H9 (cell line): ENCODE measurements at regions not wholly inside any gene's neighbourhood (a gene's known extent, or its start where the extent isn't known, plus 50 kb on each side); places are given as distances from the start of the nearest gene placed in this dataset.

Experiments used
- DNase-seq: peaks from one replicate; pipeline ENCODE4 v3.0.0-alpha.2; 2017
- H2AFZ ChIP-seq: one replicate; pipeline ENCODE4 v1.6.1; 2013; ENCODE audit warnings: mild to moderate bottlenecking, low read length, control low read depth, moderate library complexity
- H2AK5ac ChIP-seq: 2 replicates; pipeline ENCODE4 v1.6.1; 2013; ENCODE audit warnings: low read length, control low read depth, mixed read lengths; ENCODE audit not compliant: insufficient read length
- H2BK120ac ChIP-seq: one replicate; pipeline ENCODE4 v1.6.1; 2013; ENCODE audit warnings: low read depth, mild to moderate bottlenecking, low read length, control low read depth, inconsistent platforms; ENCODE audit not compliant: poor library complexity, severe bottlenecking
- H2BK12ac ChIP-seq: 2 replicates; pipeline ENCODE4 v1.6.1; 2013; ENCODE audit warnings: low read length, control low read depth, mixed read lengths, low read depth; ENCODE audit not compliant: insufficient read length
- H2BK15ac ChIP-seq: 2 replicates; pipeline ENCODE4 v1.6.1; 2013; ENCODE audit warnings: low read depth, low read length, control low read depth
- H2BK20ac ChIP-seq: one replicate; pipeline ENCODE4 v1.6.1; 2013; ENCODE audit warnings: low read depth, mild to moderate bottlenecking, low read length, control low read depth, inconsistent platforms; ENCODE audit not compliant: poor library complexity, severe bottlenecking
- H2BK5ac ChIP-seq: 2 replicates; pipeline ENCODE4 v1.6.1; 2013; ENCODE audit warnings: low read length, control low read depth, mixed read lengths; ENCODE audit not compliant: insufficient read length
- H3K14ac ChIP-seq: 2 replicates; pipeline ENCODE4 v1.6.1; 2013; ENCODE audit warnings: low read length, control low read depth; ENCODE audit not compliant: insufficient read depth
- H3K18ac ChIP-seq: 2 replicates; pipeline ENCODE4 v1.6.1; 2013; ENCODE audit warnings: low read depth, mild to moderate bottlenecking, mixed read lengths, low read length, control low read depth; ENCODE audit not compliant: insufficient read length
- H3K23ac ChIP-seq: 2 replicates; pipeline ENCODE4 v1.6.1; 2013; ENCODE audit warnings: low read length, control low read depth, mixed read lengths, low read depth; ENCODE audit not compliant: insufficient read length
- H3K23me2 ChIP-seq: 2 replicates; pipeline ENCODE4 v1.6.1; 2013; ENCODE audit warnings: low read depth, mild to moderate bottlenecking, mixed read lengths, low read length, control low read depth; ENCODE audit not compliant: insufficient read length, poor library complexity, severe bottlenecking
- H3K27ac ChIP-seq: 2 replicates; pipeline ENCODE4 v1.5.1; 2013; ENCODE audit warnings: low read length, control low read depth, mixed read lengths, low read depth; ENCODE audit not compliant: insufficient read length
- H3K27me3 ChIP-seq: 2 replicates; pipeline ENCODE4 v1.6.1; 2013; ENCODE audit warnings: low read length, control low read depth, inconsistent platforms; ENCODE audit not compliant: insufficient read depth
- H3K4ac ChIP-seq: 2 replicates; pipeline ENCODE4 v1.6.1; 2013; ENCODE audit warnings: low read depth, mild to moderate bottlenecking, control low read depth, inconsistent platforms, low read length, moderate library complexity
- H3K4me1 ChIP-seq: 2 replicates; pipeline ENCODE4 v1.6.1; 2013; ENCODE audit warnings: low read length, control low read depth, inconsistent platforms; ENCODE audit not compliant: insufficient read depth
- H3K4me2 ChIP-seq: 2 replicates; pipeline ENCODE4 v1.6.1; 2013; ENCODE audit warnings: low read length, control low read depth, mixed read lengths; ENCODE audit not compliant: insufficient read length, insufficient read depth
- H3K56ac ChIP-seq: 2 replicates; pipeline ENCODE4 v1.6.1; 2013; ENCODE audit warnings: low read depth, mild to moderate bottlenecking, mixed read lengths, low read length, control low read depth; ENCODE audit not compliant: insufficient read length
- H3K79me1 ChIP-seq: 2 replicates; pipeline ENCODE4 v1.6.1; 2013; ENCODE audit warnings: low read depth, mild to moderate bottlenecking, moderate library complexity, low read length, control low read depth, inconsistent platforms; ENCODE audit not compliant: insufficient read depth, poor library complexity, severe bottlenecking
- H3K79me2 ChIP-seq: 2 replicates; pipeline ENCODE4 v1.6.1; 2013; ENCODE audit warnings: low read length, control low read depth, inconsistent platforms; ENCODE audit not compliant: insufficient read depth
- H3K9ac ChIP-seq: 2 replicates; pipeline ENCODE4 v1.6.1; 2013; ENCODE audit warnings: low read length, control low read depth, mixed read lengths; ENCODE audit not compliant: insufficient read length; ENCODE audit errors: extremely low read depth
- H3K9me3 ChIP-seq: one replicate; pipeline ENCODE4 v1.6.1; 2013; ENCODE audit warnings: low read depth, low read length, inconsistent platforms; ENCODE audit not compliant: control insufficient read depth
- H3T11ph ChIP-seq: one replicate; pipeline ENCODE4 v1.6.1; 2013; ENCODE audit warnings: mild to moderate bottlenecking, low read length, control low read depth, inconsistent platforms
- H4K20me1 ChIP-seq: one replicate; pipeline ENCODE4 v1.6.1; 2013; ENCODE audit not compliant: control insufficient read depth, insufficient read length, insufficient read depth
- H4K5ac ChIP-seq: 2 replicates; pipeline ENCODE4 v1.6.1; 2013; ENCODE audit warnings: low read depth, mild to moderate bottlenecking, mixed read lengths, low read length, control low read depth; ENCODE audit not compliant: insufficient read length
- H4K8ac ChIP-seq: replicated peaks from 2 replicates; pipeline ENCODE4 v1.6.1; 2013; ENCODE audit warnings: low read length, control low read depth, mixed read lengths, low read depth; ENCODE audit not compliant: insufficient read length
- H4K91ac ChIP-seq: 2 replicates; pipeline ENCODE4 v1.6.1; 2013; ENCODE audit warnings: low read depth, mild to moderate bottlenecking, moderate library complexity, mixed read lengths, low read length, control low read depth; ENCODE audit not compliant: insufficient read length
- H3K27ac Mint-ChIP-seq, 3 experiments: 2 replicates in 2 of 3; 3 replicates in 1 of 3; pipeline ENCODE4 v1.8.0; 2020 to 2021; ENCODE audit warnings: mixed read lengths in 3 of 3, mild to moderate bottlenecking in 1 of 3, moderate library complexity in 1 of 3
- H3K27me3 Mint-ChIP-seq: 2 replicates; pipeline ENCODE4 v1.8.0; 2021; ENCODE audit warnings: low read depth, mild to moderate bottlenecking, moderate library complexity, mixed read lengths
- H3K36me3 Mint-ChIP-seq, 3 experiments: 2 replicates in 2 of 3; 3 replicates in 1 of 3; pipeline ENCODE4 v1.8.0; 2020 to 2021; ENCODE audit warnings: low read depth in 3 of 3, mixed read lengths in 3 of 3; ENCODE audit not compliant: insufficient read depth in 1 of 3
- H3K4me1 Mint-ChIP-seq, 2 experiments: 2 replicates each; pipeline ENCODE4 v1.8.0; 2020; ENCODE audit warnings: mixed read lengths in 2 of 2
- H3K4me3 Mint-ChIP-seq, 2 experiments: 2 replicates in 1 of 2; 3 replicates in 1 of 2; pipeline ENCODE4 v1.8.0; 2020 to 2021; ENCODE audit warnings: mild to moderate bottlenecking in 2 of 2, mixed read lengths in 2 of 2, moderate library complexity in 1 of 2
- H3K9me3 Mint-ChIP-seq, 2 experiments: 2 replicates in 1 of 2; 3 replicates in 1 of 2; pipeline ENCODE4 v1.8.0; 2020; ENCODE audit warnings: mild to moderate bottlenecking in 2 of 2, mixed read lengths in 2 of 2, moderate library complexity in 1 of 2
- CTCF ChIP-seq: fragments of 200-600 bp; sonication (generic); conservative IDR thresholded peaks from 3 replicates; pipeline ENCODE4 v1.8.0; 2021; ENCODE audit warnings: antibody characterized with exemption, mild to moderate bottlenecking
- WGBS: extraction: QIAGEN DNeasy Blood & Tissue Kit; methylation state at CpG from one replicate; pipeline ENCODE4 v1.1.7; 2013; ENCODE audit warnings: missing lambda C conversion rate, low lambda C conversion rate, mixed read lengths; ENCODE audit not compliant: insufficient read length; ENCODE audit errors: extremely low coverage; 5-methylcytosine and 5-hydroxymethylcytosine counted together

GRCh38 chr13:73499695-73500094, 440.9 kb downstream of the KLF5 start:
- no peak overlapping the region for H3K4me2 ChIP-seq
- no peak overlapping the region for H3K27ac Mint-ChIP-seq

More at GRCh38 chr13:73499695-73500094, 440.9 kb downstream of the KLF5 start:
- TF ChIP-seq CTCF = no peak
- no CpG with 5 or more reads among the region's 4 CpGs for WGBS
- H4K8ac ChIP-seq = no peak overlapping the region
- no peaks in the 10 kb centered on the region for H3K4me1 Mint-ChIP-seq
- H2BK5ac ChIP-seq = no peak overlapping the region
- no peak overlapping the region for H3K4ac ChIP-seq
- no peak overlapping the region for H4K91ac ChIP-seq
- H3K14ac ChIP-seq = no peak overlapping the region
- no peak overlapping the region for H2BK20ac ChIP-seq
- no peak overlapping the region for H3K4me3 Mint-ChIP-seq
- no peak overlapping the region for H4K5ac ChIP-seq
- H3K23ac ChIP-seq = no peak overlapping the region
- H3K9me3 ChIP-seq = no peaks in the 10 kb centered on the region
- no peak overlapping the region for H2AK5ac ChIP-seq
- no peaks in the 10 kb centered on the region for H3K4me1 ChIP-seq
- no peak overlapping the region for H2BK120ac ChIP-seq
- H3K56ac ChIP-seq = no peak overlapping the region
- no peak overlapping the region for H2AFZ ChIP-seq
- no peaks in the 10 kb centered on the region for H3K27me3 Mint-ChIP-seq
- no peak overlapping the region for H3K27ac ChIP-seq
- H3K36me3 Mint-ChIP-seq = no peaks in the 10 kb centered on the region
- no peaks in the 10 kb centered on the region for H4K20me1 ChIP-seq
- H3T11ph ChIP-seq = no peak overlapping the region
- H3K27me3 ChIP-seq = no peaks in the 10 kb centered on the region
- H3K9ac ChIP-seq = no peak overlapping the region
- H2BK15ac ChIP-seq = no peak overlapping the region
- no peak overlapping the region for H2BK12ac ChIP-seq
- H3K79me2 ChIP-seq = no peaks in the 10 kb centered on the region
- no peak overlapping the region for H3K18ac ChIP-seq
- no peaks in the 10 kb centered on the region for H3K9me3 Mint-ChIP-seq
- no peaks in the 10 kb centered on the region for H3K23me2 ChIP-seq
- no peaks in the 10 kb centered on the region for H3K79me1 ChIP-seq
- no peak for DNase-seq
